ENCODE measurements at regions not wholly inside any gene's neighbourhood (a gene's known extent, or its start where the extent isn't known, plus 50 kb on each side); places are given as distances from the start of the nearest gene placed in this dataset.

- Histone ChIP-seq H3K79me2 (ENCODE audit: insufficient read depth, low read length) (no peaks in the 10 kb centered on the region), H4K5ac (ENCODE audit: insufficient read length, low read depth, low read length) (no peak overlapping the region), H3K4me2 (ENCODE audit: insufficient read depth, insufficient read length, low read length) (no peak overlapping the region), H3K79me1 (ENCODE audit: insufficient read depth, low read depth, low read length, poor library complexity, severe bottlenecking) (no peaks in the 10 kb centered on the region), H3K27ac (ENCODE audit: insufficient read length, low read depth, low read length) (no peak overlapping the region), H4K20me1 (ENCODE audit: control insufficient read depth, insufficient read depth, insufficient read length) (no peaks in the 10 kb centered on the region), H4K91ac (ENCODE audit: insufficient read length, low read depth, low read length) (no peak overlapping the region), H3K14ac (ENCODE audit: insufficient read depth, low read length) (no peak overlapping the region), H3K4me1 (ENCODE audit: insufficient read depth, low read length) (no peaks in the 10 kb centered on the region), H3T11ph (ENCODE audit: low read length) (no peak overlapping the region), H3K27me3 (ENCODE audit: insufficient read depth, low read length) (no peaks in the 10 kb centered on the region), H2BK12ac (ENCODE audit: insufficient read length, low read depth, low read length) (no peak overlapping the region), H3K9ac (ENCODE audit: extremely low read depth, insufficient read length, low read length) (no peak overlapping the region), H2BK20ac (ENCODE audit: low read depth, low read length, poor library complexity, severe bottlenecking) (no peak overlapping the region), H3K23ac (ENCODE audit: insufficient read length, low read depth, low read length) (no peak overlapping the region), H2BK120ac (ENCODE audit: low read depth, low read length, poor library complexity, severe bottlenecking) (no peak overlapping the region), H3K23me2 (ENCODE audit: insufficient read length, low read depth, low read length, poor library complexity, severe bottlenecking) (no peaks in the 10 kb centered on the region), H2BK15ac (ENCODE audit: low read depth, low read length) (no peak overlapping the region), H3K18ac (ENCODE audit: insufficient read length, low read depth, low read length) (no peak overlapping the region), H3K56ac (ENCODE audit: insufficient read length, low read depth, low read length) (no peak overlapping the region), H2AFZ (ENCODE audit: low read length) (no peak overlapping the region), H2AK5ac (ENCODE audit: insufficient read length, low read length) (no peak overlapping the region), H2BK5ac (ENCODE audit: insufficient read length, low read length) (no peak overlapping the region), H4K8ac (replicated peaks; ENCODE audit: insufficient read length, low read depth, low read length) (no peak overlapping the region), H3K9me3 (ENCODE audit: control insufficient read depth, low read depth, low read length) (no peaks in the 10 kb centered on the region), H3K4ac (ENCODE audit: low read depth, low read length) (no peak overlapping the region)
- no peak for TF ChIP-seq CTCF (conservative IDR thresholded peaks at IDR 0.05)
- no CpG with 5 or more reads among the region's 12 CpGs for WGBS (ENCODE audit: extremely low coverage, insufficient read length, low lambda C conversion rate)
- Mint-ChIP-seq H3K36me3 (ENCODE audit: insufficient read depth in 1 of 3, low read depth in 3 of 3) (no peaks in the 10 kb centered on the region), H3K27me3 (ENCODE audit: low read depth) (no peaks in the 10 kb centered on the region), H3K27ac (no peak overlapping the region), H3K4me3 (no peak overlapping the region), H3K4me1 (no peaks in the 10 kb centered on the region), H3K9me3 (no peaks in the 10 kb centered on the region)
- DNase-seq = no peak
Measured at GRCh38 chr5:99945478-99946442, 589.4 kb upstream of the FAM174A start.
